ENCODE measurements at regions not wholly inside any gene's neighbourhood (a gene's known extent, or its start where the extent isn't known, plus 50 kb on each side); places are given as distances from the start of the nearest gene placed in this dataset.

DNA sequence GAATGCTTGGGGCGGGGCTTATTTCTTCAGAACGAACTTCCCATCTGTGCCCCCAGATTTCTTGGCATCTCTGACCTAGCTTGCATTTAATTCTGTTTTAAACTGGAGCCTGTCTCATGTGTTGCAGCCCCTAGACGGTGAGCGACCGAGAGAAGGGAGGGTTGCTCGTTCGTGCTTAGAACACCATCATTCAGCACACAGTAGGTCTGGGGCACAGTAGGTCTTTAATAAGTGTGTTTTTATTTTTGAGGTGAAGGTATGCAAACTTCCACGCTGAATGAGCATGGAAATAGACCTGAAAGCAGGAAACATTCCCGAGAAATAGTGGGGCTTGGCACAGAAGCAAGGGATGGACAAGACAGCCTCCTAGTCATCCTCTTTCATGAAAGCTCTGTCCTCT, 57.0 kb upstream of the TAC4 start:
- Histone ChIP-seq H3K4me1 (peaks cover 4% of the 10 kb centered on the region), H3K27me3 (peaks cover 74% of the 10 kb centered on the region), H3K36me3 (no peaks in the 10 kb centered on the region), H3K4me3 (no peak overlapping the region), H3K9me3 (no peaks in the 10 kb centered on the region), H3K27ac (no peak overlapping the region)
- intact Hi-C loops (cut with DNase I): no loop called here
- TF ChIP-seq, protein P1, sequence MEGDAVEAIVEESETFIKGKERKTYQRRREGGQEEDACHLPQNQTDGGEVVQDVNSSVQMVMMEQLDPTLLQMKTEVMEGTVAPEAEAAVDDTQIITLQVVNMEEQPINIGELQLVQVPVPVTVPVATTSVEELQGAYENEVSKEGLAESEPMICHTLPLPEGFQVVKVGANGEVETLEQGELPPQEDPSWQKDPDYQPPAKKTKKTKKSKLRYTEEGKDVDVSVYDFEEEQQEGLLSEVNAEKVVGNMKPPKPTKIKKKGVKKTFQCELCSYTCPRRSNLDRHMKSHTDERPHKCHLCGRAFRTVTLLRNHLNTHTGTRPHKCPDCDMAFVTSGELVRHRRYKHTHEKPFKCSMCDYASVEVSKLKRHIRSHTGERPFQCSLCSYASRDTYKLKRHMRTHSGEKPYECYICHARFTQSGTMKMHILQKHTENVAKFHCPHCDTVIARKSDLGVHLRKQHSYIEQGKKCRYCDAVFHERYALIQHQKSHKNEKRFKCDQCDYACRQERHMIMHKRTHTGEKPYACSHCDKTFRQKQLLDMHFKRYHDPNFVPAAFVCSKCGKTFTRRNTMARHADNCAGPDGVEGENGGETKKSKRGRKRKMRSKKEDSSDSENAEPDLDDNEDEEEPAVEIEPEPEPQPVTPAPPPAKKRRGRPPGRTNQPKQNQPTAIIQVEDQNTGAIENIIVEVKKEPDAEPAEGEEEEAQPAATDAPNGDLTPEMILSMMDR (IDR thresholded peaks at IDR 0.05): no peak
- no peak for DNase-seq
- ATAC-seq: no peak

DNA sequence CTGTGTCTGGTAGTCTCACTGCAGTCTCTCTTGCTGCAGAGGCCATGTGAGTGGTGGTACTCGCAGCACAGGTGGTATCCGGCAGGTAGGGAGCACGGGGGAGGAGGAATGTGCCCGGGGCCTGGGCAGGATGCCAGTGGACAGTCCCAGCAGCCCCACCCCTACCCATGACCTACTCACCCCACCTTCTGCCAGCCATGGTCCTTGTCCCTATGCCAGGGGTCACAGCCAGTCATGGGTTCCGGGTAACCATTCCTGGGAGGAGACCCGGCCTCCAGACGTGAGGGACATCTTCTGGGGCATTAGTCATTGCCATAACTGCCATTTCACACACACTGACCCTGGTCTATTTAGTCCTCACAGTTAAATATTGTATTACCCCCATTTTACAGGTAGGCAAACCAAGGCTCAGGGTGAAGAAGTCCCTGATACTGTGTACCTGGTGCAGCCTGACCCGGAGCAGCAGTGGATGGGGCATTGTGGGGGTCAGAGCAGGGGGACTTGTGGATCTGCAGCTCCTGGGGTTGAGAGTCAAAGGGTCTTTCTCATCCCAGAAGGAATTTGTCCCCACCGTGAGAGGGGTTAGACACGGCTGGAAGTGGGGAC, 58.8 kb upstream of the TAC4 start:
- ATAC-seq (no peak), DNase-seq (no peak)
- Histone ChIP-seq H3K4me1 (peaks cover 4% of the 10 kb centered on the region), H3K9me3 (no peaks in the 10 kb centered on the region), H3K36me3 (no peaks in the 10 kb centered on the region), H3K4me3 (no peak overlapping the region), H3K27ac (no peak overlapping the region), H3K27me3 (peaks cover 87% of the 10 kb centered on the region)
- TF ChIP-seq, protein P1 (IDR thresholded peaks at IDR 0.05): no peak
- intact Hi-C loops (cut with DNase I): no loop called here

DNA sequence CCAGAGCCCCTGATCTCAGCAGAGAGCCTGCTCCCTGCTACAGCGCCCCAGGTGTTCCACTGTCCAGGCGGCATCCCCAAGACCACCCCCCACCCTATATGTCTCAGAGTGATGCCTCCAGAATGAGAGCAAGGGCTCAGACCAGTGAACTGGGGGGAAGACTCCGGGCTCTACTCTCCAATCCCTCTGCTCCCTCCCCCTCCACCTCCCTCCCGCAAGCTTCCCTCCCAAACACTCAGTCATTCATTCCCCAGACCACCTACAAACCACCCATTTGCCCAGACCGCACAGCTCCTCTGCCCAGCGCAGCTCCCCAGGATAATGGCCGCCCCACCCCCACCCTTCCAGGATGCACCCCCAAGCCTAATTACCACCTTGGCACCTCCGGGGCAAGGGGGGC, 59.4 kb upstream of the TAC4 start:
- Histone ChIP-seq H3K36me3 (no peaks in the 10 kb centered on the region), H3K9me3 (no peaks in the 10 kb centered on the region), H3K4me3 (no peak overlapping the region), H3K27me3 (peaks cover 89% of the 10 kb centered on the region), H3K27ac (no peak overlapping the region), H3K4me1 (peaks cover 1% of the 10 kb centered on the region)
- no peak for DNase-seq
- TF ChIP-seq, protein P1 (IDR thresholded peaks at IDR 0.05): no peak
- intact Hi-C loops (cut with DNase I): no loop called here
- ATAC-seq: no peak

DNA sequence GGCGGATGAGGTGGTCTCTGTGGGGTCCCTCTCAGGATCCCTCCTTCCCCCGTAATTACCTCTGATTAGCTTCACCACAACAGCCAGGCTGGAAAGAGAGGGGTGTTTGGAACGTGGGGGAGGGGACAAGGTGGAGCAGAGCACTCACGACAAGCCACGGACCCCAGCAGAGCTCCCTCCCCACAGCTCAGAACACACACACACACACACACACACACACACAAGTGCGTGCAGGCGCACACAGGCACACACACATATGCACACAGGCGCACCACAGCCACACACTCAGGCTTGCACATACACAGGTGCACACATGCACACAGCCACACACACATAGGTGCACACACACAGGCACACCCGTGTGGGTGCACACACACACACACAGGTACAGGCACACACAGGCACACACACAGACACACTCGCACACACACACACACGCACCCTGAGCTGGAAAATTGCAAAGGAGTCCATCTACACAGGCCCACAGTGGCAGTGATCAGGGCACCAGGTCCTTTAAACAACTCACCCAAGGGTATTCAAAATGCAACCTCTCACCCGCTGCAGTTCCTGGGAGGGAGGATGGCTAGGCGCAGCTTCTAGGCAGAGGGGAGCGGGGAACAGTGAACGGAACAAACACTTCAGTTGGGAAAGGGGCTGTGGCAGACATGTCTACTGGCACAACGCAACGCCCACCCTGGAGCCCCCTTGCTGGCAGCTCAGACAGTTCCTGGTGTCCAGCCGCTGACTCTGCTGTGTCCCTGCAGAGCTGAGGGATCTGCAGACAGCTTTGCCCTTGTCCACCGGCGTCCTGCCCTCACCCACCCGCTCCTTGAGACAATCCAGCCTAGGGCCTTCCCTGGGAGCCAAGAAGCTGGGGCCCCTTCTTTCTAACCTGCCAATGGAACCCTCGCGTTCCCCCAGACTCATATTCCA, 59.9 kb upstream of the DLX4 start:
- Histone ChIP-seq H3K27me3 (peaks cover 77% of the 10 kb centered on the region), H3K4me3 (no peak overlapping the region), H3K36me3 (no peaks in the 10 kb centered on the region), H3K27ac (no peak overlapping the region), H3K9me3 (no peaks in the 10 kb centered on the region), H3K4me1 (no peaks in the 10 kb centered on the region)
- intact Hi-C loops (cut with DNase I): no loop called here
- ATAC-seq: no peak
- TF ChIP-seq, protein P1 (IDR thresholded peaks at IDR 0.05): no peak
- no peak for DNase-seq

DNA sequence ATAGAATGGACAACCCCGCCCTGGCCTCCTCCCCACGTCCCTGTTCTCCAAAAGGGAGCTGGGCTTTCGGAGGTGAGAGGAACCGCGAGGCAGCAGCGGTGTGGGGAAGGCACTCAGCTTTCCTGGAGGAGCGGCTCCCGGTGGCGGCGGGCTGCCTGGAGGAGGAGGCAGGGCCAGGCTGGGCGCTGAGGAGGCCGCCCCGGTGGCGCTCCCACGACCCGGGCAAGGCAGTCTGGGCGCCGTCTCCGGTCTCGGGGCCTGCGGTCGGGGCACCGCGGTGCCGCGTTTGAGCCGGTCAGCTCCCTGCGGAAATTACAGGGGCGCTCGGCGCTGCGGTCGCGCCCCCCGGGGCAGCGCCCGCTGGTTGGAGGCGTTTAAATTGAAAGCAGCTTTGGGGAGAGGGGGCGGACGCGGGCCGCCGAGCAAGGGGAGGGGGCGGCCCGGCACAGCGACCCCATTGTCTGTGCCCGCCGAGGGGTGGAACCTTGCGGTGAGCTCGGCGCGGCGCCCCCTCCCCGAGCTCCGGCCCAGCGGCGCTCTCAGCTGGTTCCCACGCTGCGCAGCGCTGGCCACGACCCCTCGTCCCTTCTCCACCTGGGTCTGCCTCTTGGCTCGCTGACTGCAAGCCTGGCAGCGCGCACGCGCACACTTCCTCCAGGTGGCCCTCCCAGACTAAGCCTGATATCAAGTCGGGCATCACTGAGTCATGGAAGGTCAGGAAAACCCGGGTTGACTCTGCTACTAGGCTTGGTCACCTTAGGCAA, 58.7 kb upstream of the DLX4 start:
- H3K9me3 ChIP-seq: no peaks in the 10 kb centered on the region
- no peaks in the 10 kb centered on the region for H3K36me3 ChIP-seq
- no peak overlapping the region for H3K27ac ChIP-seq
- no peaks in the 10 kb centered on the region for H3K4me1 ChIP-seq
- TF ChIP-seq, protein P1 (IDR thresholded peaks at IDR 0.05): no peak
- DNase-seq (no peak), ATAC-seq (no peak)
- peaks cover 75% of the 10 kb centered on the region for H3K27me3 ChIP-seq
- no peak overlapping the region for H3K4me3 ChIP-seq
- intact Hi-C loops (cut with DNase I): no loop called here
